GM12878 (cell line): ENCODE measurements at regions not wholly inside any gene's neighbourhood (a gene's known extent, or its start where the extent isn't known, plus 50 kb on each side); places are given as distances from the start of the nearest gene placed in this dataset.

ENCODE experiments used
- ATAC-seq: fragments of 200-7000 bp; cut with Tn5 transposase; 3 replicates; pipeline ENCODE4 v1.9.1; 2020; ENCODE audit warnings: mild to moderate bottlenecking, moderate library complexity
- BruUV-seq: library from RNA; stranded (reverse); fragments of 400-500 nt; replicated peaks from 2 replicates; lab custom pipeline; 2021; lab: Mats Ljungman, UMichigan
- CTCF ChIA-PET: fragments of 300-600 bp; sonication (Branson Sonifier 250); formaldehyde crosslinking; extraction: SDS; loops from one replicate; lab custom pipeline; 2021; ENCODE audit warnings: inconsistent platforms; lab: Yijun Ruan, JAX
- POLR2A ChIA-PET: fragments of 350-600 bp; formaldehyde crosslinking; extraction: SDS; loops from one replicate; lab custom pipeline; 2021; ENCODE audit warnings: inconsistent platforms; lab: Charles Lee
- RAD21 ChIA-PET: fragments of 300-600 bp; sonication (Branson Sonifier 250); formaldehyde crosslinking; loops from one replicate; lab custom pipeline; 2023; ENCODE audit warnings: antibody characterized with exemption; ENCODE audit not compliant: unreplicated experiment; lab: Charles Lee
- SMC1A ChIA-PET: fragments of 300-600 bp; sonication (Branson Sonifier 250); formaldehyde crosslinking; loops from one replicate; lab custom pipeline; 2023; ENCODE audit not compliant: unreplicated experiment, uncharacterized antibody; lab: Charles Lee
- DNase-seq: peaks from one replicate; pipeline ENCODE4 v3.0.0-alpha.2; 2011; ENCODE audit warnings: low read depth, low spot score
- FAIRE-seq: peaks from 3 replicates; lab custom pipeline; 2011; peaks lifted over from hg19 to GRCh38; lab: Jason Lieb, UNC
- H2AFZ ChIP-seq: 2 replicates; pipeline ENCODE4 v1.6.0; 2011; ENCODE audit warnings: low read depth, low read length, control low read depth; ENCODE audit not compliant: control insufficient read depth
- H3K27ac ChIP-seq: 2 replicates; pipeline ENCODE4 v1.5.1; 2011; ENCODE audit warnings: control low read depth; ENCODE audit not compliant: control insufficient read depth, insufficient read depth
- H3K27me3 ChIP-seq, 2 experiments: replicated peaks in 1 of 2; 2 replicates each; pipeline versions ENCODE4 v1.6.0 to v1.6.1; 2011; ENCODE audit warnings: low read length in 1 of 2; ENCODE audit not compliant: control insufficient read depth in 2 of 2, insufficient read depth in 2 of 2
- H3K36me3 ChIP-seq, 2 experiments: 2 replicates each; pipeline ENCODE4 v1.5.1; 2011; ENCODE audit warnings: low read length in 1 of 2; ENCODE audit not compliant: control insufficient read depth in 2 of 2, insufficient read depth in 2 of 2
- H3K4me1 ChIP-seq: 2 replicates; pipeline ENCODE4 v1.6.1; 2011; ENCODE audit warnings: mild to moderate bottlenecking, low read length, moderate library complexity, mixed read lengths; ENCODE audit not compliant: control insufficient read depth, insufficient read depth
- H3K4me2 ChIP-seq: 2 replicates; pipeline ENCODE4 v1.6.0; 2011; ENCODE audit warnings: control low read depth; ENCODE audit not compliant: control insufficient read depth, insufficient read depth
- H3K4me3 ChIP-seq: fragments of 200-600 bp; sonication (generic); 2 replicates; pipeline ENCODE4 v1.5.1; 2016
- H3K79me2 ChIP-seq: 2 replicates; pipeline ENCODE4 v1.6.0; 2011; ENCODE audit warnings: low read length; ENCODE audit not compliant: control insufficient read depth, insufficient read depth
- H3K9ac ChIP-seq: 2 replicates; pipeline ENCODE4 v1.8.0; 2011; ENCODE audit warnings: low read length, control low read depth, mixed read lengths; ENCODE audit not compliant: control insufficient read depth, insufficient read depth
- H3K9me3 ChIP-seq: replicated peaks from 3 replicates; pipeline ENCODE4 v1.5.1; 2011; ENCODE audit warnings: mild to moderate bottlenecking, low read length; ENCODE audit not compliant: control insufficient read depth, insufficient read depth
- H4K20me1 ChIP-seq: 2 replicates; pipeline ENCODE4 v1.6.0; 2011; ENCODE audit not compliant: control insufficient read depth, insufficient read depth
- ASH2L ChIP-seq: fragments of 300-600, 200-600 bp; sonication (generic); IDR thresholded peaks from 2 replicates; pipeline ENCODE4 v1.6.1; 2017; ENCODE audit warnings: low read depth, mild to moderate bottlenecking, borderline replicate concordance
- FOS ChIP-seq: IDR thresholded peaks from 3 replicates; pipeline ENCODE4 v1.6.1; 2011; ENCODE audit warnings: borderline replicate concordance; ENCODE audit not compliant: insufficient read length; ENCODE audit errors: extremely low read depth
- IKZF2 ChIP-seq, 2 experiments: fragments of 450-650 bp; IDR thresholded peaks; 2 replicates each; pipeline ENCODE4 v1.6.1; 2017; ENCODE audit warnings: mild to moderate bottlenecking in 2 of 2, moderate library complexity in 2 of 2
- MEF2B ChIP-seq: fragments of 450-650 bp; IDR thresholded peaks from 2 replicates; pipeline ENCODE4 v1.6.1; 2018; ENCODE audit warnings: mild to moderate bottlenecking, moderate library complexity; ENCODE audit not compliant: partially characterized antibody, poor library complexity, severe bottlenecking
- PRDM15 ChIP-seq: fragments of 450-650 bp; formaldehyde crosslinking; IDR thresholded peaks from 2 replicates; pipeline ENCODE4 v1.4.0; 2020; ENCODE audit warnings: mild to moderate bottlenecking, moderate library complexity
- RAD21 ChIP-seq: IDR thresholded peaks from 2 replicates; pipeline ENCODE4 v1.6.1; 2011; ENCODE audit warnings: mild to moderate bottlenecking, low read depth, low read length, moderate library complexity; ENCODE audit not compliant: insufficient read depth
- SREBF2 ChIP-seq: IDR thresholded peaks from 2 replicates; pipeline ENCODE4 v1.6.1; 2012; ENCODE audit warnings: mild to moderate bottlenecking, low read length
- SRF ChIP-seq, 2 experiments: IDR thresholded peaks; 2 replicates each; pipeline ENCODE4 v1.6.1; 2011; ENCODE audit warnings: low read depth in 2 of 2, low read length in 2 of 2, mild to moderate bottlenecking in 1 of 2, moderate library complexity in 1 of 2
- ZNF622 ChIP-seq: fragments of 450-650 bp; IDR thresholded peaks from 2 replicates; pipeline ENCODE4 v1.6.1; 2017; ENCODE audit warnings: mild to moderate bottlenecking, inconsistent platforms
- WGBS: methylation state at CpG from one replicate; pipeline ENCODE4 v1.1.6; 2016; ENCODE audit warnings: low lambda C conversion rate; ENCODE audit not compliant: insufficient replicate concordance, insufficient coverage; ENCODE audit errors: missing lambda C conversion rate; 5-methylcytosine and 5-hydroxymethylcytosine counted together
- in situ Hi-C: fragments of 300-500 bp; cut with MboI; formaldehyde crosslinking; loops from 9 replicates; pipeline ENCODE4 v1.14.3; 2018; ENCODE audit warnings: mixed read lengths
- intact Hi-C: fragments of 100-400 bp; cut with micrococcal nuclease; formaldehyde crosslinking; loops from one replicate; pipeline ENCODE4 v1.14.2; 2022; ENCODE audit not compliant: unreplicated experiment

DNA sequence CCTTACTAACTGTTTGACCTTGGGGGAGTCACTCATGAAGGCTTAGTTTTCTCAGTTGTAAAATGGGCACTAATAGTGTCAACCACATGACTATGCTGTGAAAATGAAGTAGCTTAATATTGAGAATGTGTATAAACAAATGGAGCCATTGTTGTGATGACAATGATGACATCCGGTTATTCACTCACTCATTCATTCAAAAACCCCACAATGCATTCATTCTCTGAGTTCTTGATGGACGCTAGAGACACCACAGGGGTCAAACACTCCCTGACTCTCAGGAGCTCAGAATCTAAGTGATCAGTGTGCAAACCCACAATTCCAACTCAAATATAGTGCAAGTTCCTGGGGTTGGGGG is 138.9 kb downstream of the FOXD2 start:
- H3K79me2 ChIP-seq = no peaks in the 10 kb centered on the region
- intact Hi-C loops = no loop called here
- H3K4me2 ChIP-seq = no peak overlapping the region
- SMC1A ChIA-PET = interaction anchor here (0.6 kb wide), 1 partner anchor 178 kb away, joined by 3 read pairs; no protein-coding TSS in a partner anchor
- H3K4me1 ChIP-seq = no peaks in the 10 kb centered on the region
- FAIRE-seq = no peak
- no peaks in the 10 kb centered on the region for H4K20me1 ChIP-seq
- CTCF ChIA-PET = no interaction called here
- no peak overlapping the region for H2AFZ ChIP-seq
- H3K4me3 ChIP-seq = no peak overlapping the region
- POLR2A ChIA-PET = no interaction called here
- H3K27me3 ChIP-seq = peaks cover 2 to 8% of the 10 kb centered on the region in 2 experiments
- DNase-seq = no peak
- WGBS = 0% methylated on average over 2 of the region's 2 CpGs
- ATAC-seq = no peak
- BruUV-seq = no TSS peak
- no peak for TF ChIP-seq MEF2B
- no peak for TF ChIP-seq RAD21
- no peak for TF ChIP-seq ASH2L
- TF ChIP-seq, all 136 proteins: peak for 0
- Histone ChIP-seq H3K9ac (no peak overlapping the region), H3K9me3 (no peaks in the 10 kb centered on the region), H3K27ac (no peak overlapping the region), H3K36me3 (no peaks in the 10 kb centered on the region)
- RAD21 ChIA-PET = no interaction called here
- in situ Hi-C loops = no loop called here

GRCh38 chr1:47577303-47578025 is 139.6 kb downstream of the FOXD2 start:
- ChIA-PET CTCF (no interaction called here), SMC1A (no interaction called here), POLR2A (no interaction called here), RAD21 (no interaction called here)
- DNase-seq (no peak), FAIRE-seq (no peak), ATAC-seq (no peak)
- 29% methylated on average over 12 of the region's 12 CpGs for WGBS
- Histone ChIP-seq H3K9ac (no peak overlapping the region), H3K4me2 (no peak overlapping the region), H3K79me2 (no peaks in the 10 kb centered on the region), H2AFZ (no peak overlapping the region), H3K27me3 (peaks cover 2 to 8% of the 10 kb centered on the region in 2 experiments), H3K4me1 (no peaks in the 10 kb centered on the region), H3K27ac (no peak overlapping the region), H3K36me3 (no peaks in the 10 kb centered on the region), H3K4me3 (no peak overlapping the region), H3K9me3 (no peaks in the 10 kb centered on the region), H4K20me1 (no peaks in the 10 kb centered on the region)
- intact Hi-C loops (no loop called here), in situ Hi-C loops (no loop called here)
- no TSS peak for BruUV-seq
- TF ChIP-seq FOS (no peak), ZNF622 (no peak), PRDM15 (CRISPR knock-in tag) (no peak), SRF (IDR thresholded peaks at IDR 0.05; ENCODE audit: low read depth in 2 of 2, low read length in 2 of 2) (no peak), SREBF2 (no peak), IKZF2 (IDR thresholded peaks at IDR 0.05) (no peak)
